Breast epithelium (tissue), 3 donors: ENCODE measurements at regions not wholly inside any gene's neighbourhood (a gene's known extent, or its start where the extent isn't known, plus 50 kb on each side); places are given as distances from the start of the nearest gene placed in this dataset.

ENCODE experiments used
- CTCF ChIP-seq, 3 donors: fragments of 450-650 bp; IDR thresholded peaks; one replicate each; pipeline ENCODE4 v1.5.1; 2016 to 2017; ENCODE audit warnings: antibody characterized with exemption in 3 of 3, mild to moderate bottlenecking in 3 of 3, moderate library complexity in 3 of 3
- POLR2A ChIP-seq: fragments of 450-650 bp; IDR thresholded peaks from one replicate; pipeline ENCODE4 v1.6.1; 2016; ENCODE audit warnings: antibody characterized with exemption, mild to moderate bottlenecking, moderate library complexity
- POLR2AphosphoS5 ChIP-seq, 3 donors: sonication (generic); formaldehyde crosslinking; IDR thresholded peaks; one replicate each; pipeline ENCODE4 v1.6.1; 2017; ENCODE audit warnings: antibody characterized with exemption in 3 of 3

DNA sequence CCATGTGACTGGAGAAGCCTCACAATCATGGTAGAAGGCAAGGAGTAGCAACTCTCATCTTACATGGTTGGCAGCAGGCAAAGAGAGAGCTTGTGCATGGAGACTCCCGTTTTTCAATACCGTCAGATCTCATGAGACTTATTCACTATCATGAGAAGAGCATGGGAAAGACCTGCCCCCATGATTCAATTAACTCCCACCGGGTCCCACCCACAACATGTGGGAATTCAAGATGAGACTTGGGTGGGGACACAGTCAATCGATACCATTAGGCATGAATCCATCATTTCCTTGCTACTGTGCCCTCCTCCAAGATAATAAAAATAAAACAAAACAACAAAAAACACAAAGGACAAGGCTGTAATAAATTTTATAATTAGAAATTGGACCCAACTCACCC, 384.7 kb upstream of the MEIS2 start:
- TF ChIP-seq CTCF (IDR thresholded peaks at IDR 0.05) (no peak), POLR2A (no peak), POLR2AphosphoS5 (IDR thresholded peaks at IDR 0.05) (no peak)
